Activated T-helper 17 cell treated with anti-CD3 and anti-CD28 coated beads, Interleukin-2, amount 50 U/mL, for 72 hours (primary cell): ENCODE measurements at regions not wholly inside any gene's neighbourhood (a gene's known extent, or its start where the extent isn't known, plus 50 kb on each side); places are given as distances from the start of the nearest gene placed in this dataset.

Experiments
- ATAC-seq: fragments of 150-1000 bp; cut with Tn5 transposase; replicated peaks from 2 replicates; pipeline ENCODE4 v1.10.0; 2021; ENCODE audit warnings: mild to moderate bottlenecking, moderate library complexity
- H3K27ac Mint-ChIP-seq: one replicate; pipeline ENCODE4 v1.8.0; 2022; ENCODE audit warnings: mixed read lengths
- H3K27me3 Mint-ChIP-seq: one replicate; pipeline ENCODE4 v1.8.0; 2022; ENCODE audit warnings: mixed read lengths
- H3K36me3 Mint-ChIP-seq: one replicate; pipeline ENCODE4 v1.8.0; 2022; ENCODE audit warnings: low read depth, mild to moderate bottlenecking, mixed read lengths
- H3K4me1 Mint-ChIP-seq: one replicate; pipeline ENCODE4 v1.8.0; 2022; ENCODE audit warnings: mixed read lengths
- H3K4me3 Mint-ChIP-seq: one replicate; pipeline ENCODE4 v1.8.0; 2022; ENCODE audit warnings: mild to moderate bottlenecking, mixed read lengths
- H3K9me3 Mint-ChIP-seq: one replicate; pipeline ENCODE4 v1.8.0; 2022; ENCODE audit warnings: mixed read lengths

DNA sequence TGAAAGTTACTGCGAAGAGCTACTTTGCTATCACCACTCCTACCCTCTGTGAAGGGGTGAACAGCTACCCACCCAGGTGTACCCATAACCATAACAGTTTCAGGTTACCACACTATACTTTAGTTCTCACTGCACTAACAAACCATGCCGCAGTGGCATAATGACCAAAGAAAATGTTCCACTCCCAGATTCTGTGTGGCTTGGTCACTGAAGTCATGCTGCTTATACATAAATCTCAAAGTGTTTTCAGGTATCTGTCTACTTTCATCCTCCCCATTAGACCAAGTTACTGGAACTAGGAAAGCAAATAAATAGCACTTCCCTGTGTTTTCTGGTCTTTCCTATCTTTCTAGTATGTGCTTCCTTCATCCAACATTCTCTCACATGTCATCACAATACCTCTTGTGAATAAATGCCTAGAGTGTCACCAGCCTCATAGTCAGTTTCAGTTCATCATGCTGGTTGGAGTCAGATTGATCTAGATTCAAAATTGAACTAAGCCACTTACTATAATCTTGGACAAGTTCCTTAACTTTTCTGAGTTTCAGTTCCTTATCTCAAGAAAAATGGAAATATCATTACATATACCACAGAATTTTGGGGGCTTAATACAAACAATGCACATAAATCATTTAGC lies 293.6 kb downstream of the FSIP2 start:
- Mint-ChIP-seq H3K9me3 (no peaks in the 10 kb centered on the region), H3K4me3 (no peak overlapping the region), H3K27me3 (no peaks in the 10 kb centered on the region), H3K4me1 (no peaks in the 10 kb centered on the region), H3K36me3 (no peaks in the 10 kb centered on the region), H3K27ac (no peak overlapping the region)
- no peak for ATAC-seq

DNA sequence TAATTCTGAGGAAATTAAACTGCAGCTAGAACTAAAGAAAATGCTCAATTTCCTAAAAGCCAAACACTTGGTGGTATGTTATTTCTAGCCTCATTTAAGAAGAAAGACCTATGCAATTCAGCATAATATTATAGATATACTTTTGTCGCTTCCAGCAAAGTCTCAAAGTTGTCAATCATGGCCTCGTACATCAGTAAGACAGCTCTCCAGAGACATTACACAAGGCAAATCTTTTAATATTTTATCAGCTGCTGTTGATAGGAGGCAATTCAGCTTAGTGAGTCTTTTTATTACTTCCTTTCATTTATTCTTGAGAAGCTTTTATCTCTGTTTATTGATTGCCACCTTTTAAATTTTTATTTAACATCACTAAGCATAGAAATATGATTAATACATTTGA lies 294.3 kb downstream of the FSIP2 start:
- Mint-ChIP-seq H3K4me1 (no peaks in the 10 kb centered on the region), H3K36me3 (no peaks in the 10 kb centered on the region), H3K27ac (no peak overlapping the region), H3K4me3 (no peak overlapping the region), H3K9me3 (no peaks in the 10 kb centered on the region), H3K27me3 (no peaks in the 10 kb centered on the region)
- no peak for ATAC-seq

DNA sequence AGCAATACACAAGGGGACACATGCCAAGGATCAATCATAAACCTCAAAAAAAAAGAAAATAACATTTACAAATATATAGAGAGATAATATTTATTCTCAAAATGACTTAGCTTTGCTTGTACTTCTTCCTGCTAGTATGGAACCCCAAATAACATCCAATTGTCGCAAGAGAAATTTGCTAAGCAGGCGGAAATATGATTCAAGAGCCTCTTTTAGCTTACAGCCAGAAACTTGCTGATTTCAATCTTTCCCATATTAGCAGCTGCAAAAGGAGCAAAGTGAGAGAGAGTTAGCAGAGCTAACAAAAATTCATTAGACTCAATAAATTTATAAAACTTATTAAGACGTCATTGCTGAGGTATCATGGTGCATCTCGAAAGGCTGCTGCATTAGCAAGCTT lies 294.9 kb downstream of the FSIP2 start:
- Mint-ChIP-seq H3K36me3 (no peaks in the 10 kb centered on the region), H3K4me1 (no peaks in the 10 kb centered on the region), H3K27me3 (no peaks in the 10 kb centered on the region), H3K4me3 (no peak overlapping the region), H3K9me3 (no peaks in the 10 kb centered on the region), H3K27ac (no peak overlapping the region)
- ATAC-seq = no peak

DNA sequence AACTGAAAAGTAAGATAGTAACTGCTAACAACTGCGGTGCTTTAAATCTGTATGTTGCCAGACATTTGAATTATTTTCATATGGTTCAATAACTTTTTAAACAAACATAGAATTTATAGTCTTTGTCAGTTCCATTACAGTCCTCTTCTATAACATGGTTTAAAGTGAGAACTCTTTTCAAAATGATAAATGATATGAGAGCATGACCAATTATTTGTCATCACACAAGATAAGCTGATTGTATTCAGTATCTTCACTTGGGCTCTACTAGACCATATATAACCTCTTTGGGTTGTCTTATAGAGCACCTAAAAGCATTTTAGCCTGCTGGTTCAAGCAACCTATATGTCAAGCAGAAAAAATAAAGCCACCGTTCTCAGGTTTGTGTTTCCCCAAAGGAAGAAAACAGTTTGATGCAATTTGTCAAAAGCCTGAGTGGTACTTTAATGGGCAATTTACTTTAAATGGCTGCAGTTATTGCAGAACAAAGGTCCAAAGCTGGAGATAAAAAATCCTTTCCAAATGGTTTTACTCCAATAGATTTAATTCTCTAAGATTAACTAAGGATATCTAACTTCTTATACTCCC lies 298.4 kb downstream of the FSIP2 start:
- H3K27ac Mint-ChIP-seq = no peak overlapping the region
- no peak overlapping the region for H3K4me3 Mint-ChIP-seq
- no peak for ATAC-seq
- H3K4me1 Mint-ChIP-seq = no peaks in the 10 kb centered on the region
- no peaks in the 10 kb centered on the region for H3K9me3 Mint-ChIP-seq
- no peaks in the 10 kb centered on the region for H3K27me3 Mint-ChIP-seq
- H3K36me3 Mint-ChIP-seq = no peaks in the 10 kb centered on the region

DNA sequence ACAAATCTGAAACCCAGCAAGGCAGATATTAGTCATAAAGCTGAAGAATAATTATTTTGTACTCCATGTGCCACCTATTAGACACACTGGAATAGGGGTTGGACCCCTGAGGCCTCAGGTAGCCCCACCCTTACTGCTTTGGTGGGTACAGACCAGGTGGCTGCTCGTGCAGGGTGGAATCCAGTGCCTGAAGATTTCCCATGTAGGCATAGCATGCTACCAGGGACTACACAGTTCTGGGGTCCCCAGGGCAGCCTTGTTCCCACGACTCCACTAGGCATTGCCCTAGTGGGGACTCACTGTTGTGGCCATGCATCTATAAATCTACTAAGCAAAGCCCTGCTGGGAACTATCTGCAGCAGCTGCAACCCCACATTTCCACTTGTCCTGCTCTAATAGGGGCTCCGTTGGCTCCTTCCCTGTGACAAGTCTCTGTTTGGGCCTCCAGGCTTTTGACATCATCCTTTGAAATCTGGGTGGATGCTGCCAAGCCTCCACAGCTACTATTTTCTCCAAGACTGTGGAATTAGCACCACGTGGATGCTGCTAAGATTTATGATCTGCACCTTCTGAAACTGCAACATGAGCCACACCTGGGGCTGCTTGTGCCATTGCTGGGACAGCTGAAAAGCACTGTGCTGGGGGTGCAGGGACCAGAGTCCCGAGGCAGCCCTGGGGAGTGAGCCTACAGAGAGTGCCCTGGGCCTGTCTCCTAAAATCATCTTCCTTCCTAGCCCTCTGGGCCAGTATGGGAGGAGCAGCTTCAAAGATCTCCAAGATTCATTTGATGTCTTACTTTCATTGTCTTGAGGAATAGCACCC lies 303.8 kb downstream of the FSIP2 start:
- Mint-ChIP-seq H3K36me3 (no peaks in the 10 kb centered on the region), H3K4me1 (no peaks in the 10 kb centered on the region), H3K27me3 (no peaks in the 10 kb centered on the region), H3K27ac (no peak overlapping the region), H3K4me3 (no peak overlapping the region), H3K9me3 (no peaks in the 10 kb centered on the region)
- ATAC-seq = no peak

DNA sequence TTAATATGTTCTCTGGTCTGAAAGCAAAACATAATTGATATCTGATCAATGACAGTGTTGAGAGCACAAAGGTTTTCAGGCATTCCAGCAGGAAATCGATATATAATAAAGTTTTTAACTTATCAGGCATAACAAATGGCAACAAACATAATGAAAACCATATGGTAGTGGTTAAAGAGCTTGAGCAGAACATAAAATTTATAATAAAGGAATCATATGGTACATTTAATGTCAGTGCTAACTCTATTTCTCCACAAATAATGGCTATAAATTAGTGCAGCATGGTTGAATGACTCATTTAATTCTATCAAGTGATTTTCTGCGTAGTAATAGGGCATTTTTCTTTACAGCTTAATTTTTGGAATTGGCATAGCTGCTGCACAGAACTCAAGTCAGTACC lies 306.2 kb downstream of the FSIP2 start:
- no peaks in the 10 kb centered on the region for H3K27me3 Mint-ChIP-seq
- no peaks in the 10 kb centered on the region for H3K36me3 Mint-ChIP-seq
- no peak overlapping the region for H3K4me3 Mint-ChIP-seq
- no peaks in the 10 kb centered on the region for H3K4me1 Mint-ChIP-seq
- H3K9me3 Mint-ChIP-seq = no peaks in the 10 kb centered on the region
- ATAC-seq = no peak
- no peak overlapping the region for H3K27ac Mint-ChIP-seq

DNA sequence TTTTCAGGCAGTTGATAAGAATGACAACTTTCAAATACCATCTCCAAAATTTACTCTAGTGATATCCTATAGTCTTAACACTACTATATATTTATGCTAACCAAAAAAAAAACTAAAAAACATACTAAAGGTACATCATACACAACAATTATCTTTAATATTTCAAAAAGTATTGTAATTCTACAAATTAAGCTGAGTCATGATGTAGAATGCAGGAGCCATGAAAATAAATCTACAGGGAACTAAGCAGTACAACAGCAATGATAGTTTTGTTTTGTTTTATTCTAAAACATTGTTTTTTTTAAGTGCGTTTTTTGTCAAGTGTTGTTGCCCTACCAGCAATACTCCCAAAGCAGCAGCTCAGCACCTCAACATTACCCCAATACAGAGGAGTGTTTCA lies 314.3 kb downstream of the FSIP2 start:
- Mint-ChIP-seq H3K27me3 (no peaks in the 10 kb centered on the region), H3K4me1 (no peaks in the 10 kb centered on the region), H3K9me3 (no peaks in the 10 kb centered on the region), H3K4me3 (no peak overlapping the region), H3K27ac (no peak overlapping the region), H3K36me3 (no peaks in the 10 kb centered on the region)
- no peak for ATAC-seq

DNA sequence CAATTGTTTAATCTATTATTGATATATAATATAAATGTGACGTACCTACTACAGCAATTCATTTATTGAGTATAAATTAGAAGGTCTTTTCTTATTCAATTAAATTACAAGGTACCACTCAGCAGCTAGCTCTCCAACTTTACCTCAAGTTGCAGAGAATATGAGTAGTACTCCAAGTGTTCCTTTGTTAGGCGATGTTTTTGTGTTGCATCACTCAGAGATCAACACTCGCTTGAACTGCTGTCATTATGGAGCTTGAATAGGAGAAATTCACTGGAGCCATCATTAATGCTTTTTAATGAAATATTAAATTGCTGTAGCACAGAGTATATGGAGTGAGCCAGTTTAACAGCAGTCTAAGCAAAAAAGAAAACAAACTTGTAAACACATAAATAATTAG lies 320.0 kb downstream of the FSIP2 start:
- ATAC-seq = no peak
- Mint-ChIP-seq H3K27ac (no peak overlapping the region), H3K27me3 (no peaks in the 10 kb centered on the region), H3K4me1 (no peaks in the 10 kb centered on the region), H3K4me3 (no peak overlapping the region), H3K9me3 (no peaks in the 10 kb centered on the region), H3K36me3 (no peaks in the 10 kb centered on the region)

DNA sequence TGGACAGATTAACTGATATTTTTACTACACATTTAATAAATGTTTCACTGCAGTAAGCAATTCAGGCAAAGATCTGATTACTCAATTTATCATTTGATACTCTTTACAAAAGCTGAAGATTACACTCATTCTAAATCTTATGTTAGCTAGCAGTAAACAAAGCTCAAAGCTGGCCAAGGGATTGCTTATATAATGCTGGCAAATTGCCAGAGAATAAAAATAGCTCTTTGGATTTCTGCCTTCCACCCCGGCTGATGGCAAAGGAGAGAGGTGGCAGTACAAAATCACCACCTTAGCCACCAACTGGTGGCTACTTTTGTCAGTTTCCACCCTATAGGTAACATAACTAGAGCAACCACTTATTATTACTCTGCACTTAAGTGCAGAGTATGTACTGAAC lies 320.5 kb downstream of the FSIP2 start:
- Mint-ChIP-seq H3K36me3 (no peaks in the 10 kb centered on the region), H3K4me1 (no peaks in the 10 kb centered on the region), H3K4me3 (no peak overlapping the region), H3K9me3 (no peaks in the 10 kb centered on the region), H3K27ac (no peak overlapping the region), H3K27me3 (no peaks in the 10 kb centered on the region)
- ATAC-seq = no peak

DNA sequence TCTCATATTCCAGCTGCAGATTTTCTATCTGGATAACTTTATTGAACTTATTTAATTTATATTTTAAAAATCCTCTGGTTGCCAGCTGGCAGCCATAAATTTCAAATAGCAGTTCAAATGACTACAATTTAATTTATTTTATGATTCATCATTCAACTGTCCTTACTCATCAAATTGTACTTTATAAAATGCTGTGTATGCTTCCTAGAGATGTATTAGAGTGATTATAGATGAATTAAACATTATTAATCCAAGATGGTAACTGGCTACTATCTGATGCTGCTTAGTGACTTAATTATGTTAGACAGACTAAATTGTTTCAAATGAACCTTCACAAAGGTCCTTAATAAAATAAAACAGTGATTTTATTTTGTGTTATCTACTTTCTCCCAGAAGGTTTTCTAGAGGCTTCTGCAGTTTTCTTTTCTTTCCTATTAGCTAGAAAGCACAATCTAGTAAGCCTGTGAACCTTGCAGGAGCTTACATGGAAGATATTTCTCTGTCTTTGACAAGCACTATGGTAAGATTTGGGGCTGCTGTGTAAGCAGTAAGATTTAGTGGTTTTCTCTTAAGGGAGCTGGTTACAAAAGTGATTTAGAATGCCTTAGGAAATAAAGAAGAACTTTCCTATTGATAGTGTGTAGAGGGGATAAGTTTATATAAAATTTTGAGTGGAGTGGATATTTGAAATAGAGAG lies 322.3 kb downstream of the FSIP2 start:
- H3K9me3 Mint-ChIP-seq = peaks cover 7% of the 10 kb centered on the region
- no peak overlapping the region for H3K4me3 Mint-ChIP-seq
- H3K4me1 Mint-ChIP-seq = no peaks in the 10 kb centered on the region
- H3K27me3 Mint-ChIP-seq = no peaks in the 10 kb centered on the region
- ATAC-seq = no peak
- H3K36me3 Mint-ChIP-seq = no peaks in the 10 kb centered on the region
- no peak overlapping the region for H3K27ac Mint-ChIP-seq

DNA sequence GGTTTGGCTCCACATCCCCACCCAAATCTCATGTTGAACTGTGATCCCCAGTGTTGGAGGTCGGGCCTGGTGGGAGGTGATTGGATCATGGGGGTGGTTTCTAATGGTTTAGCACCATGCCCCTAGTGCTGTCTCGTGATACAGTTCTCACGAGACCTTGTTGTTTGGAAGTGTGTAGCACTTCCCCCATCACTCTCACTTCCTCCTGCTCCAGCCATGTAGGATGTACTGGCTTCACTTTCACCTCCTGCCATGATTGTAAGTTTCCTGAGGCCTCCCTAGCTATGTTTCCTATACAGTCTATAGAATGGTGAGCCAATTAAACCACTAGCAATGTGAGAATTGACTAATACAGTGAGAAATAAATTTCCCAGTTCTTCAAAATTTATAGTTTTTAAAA lies 325.9 kb downstream of the FSIP2 start:
- H3K4me3 Mint-ChIP-seq = no peak overlapping the region
- no peak overlapping the region for H3K27ac Mint-ChIP-seq
- no peaks in the 10 kb centered on the region for H3K36me3 Mint-ChIP-seq
- H3K9me3 Mint-ChIP-seq = peaks cover 7% of the 10 kb centered on the region
- ATAC-seq = no peak
- H3K4me1 Mint-ChIP-seq = no peaks in the 10 kb centered on the region
- no peaks in the 10 kb centered on the region for H3K27me3 Mint-ChIP-seq

DNA sequence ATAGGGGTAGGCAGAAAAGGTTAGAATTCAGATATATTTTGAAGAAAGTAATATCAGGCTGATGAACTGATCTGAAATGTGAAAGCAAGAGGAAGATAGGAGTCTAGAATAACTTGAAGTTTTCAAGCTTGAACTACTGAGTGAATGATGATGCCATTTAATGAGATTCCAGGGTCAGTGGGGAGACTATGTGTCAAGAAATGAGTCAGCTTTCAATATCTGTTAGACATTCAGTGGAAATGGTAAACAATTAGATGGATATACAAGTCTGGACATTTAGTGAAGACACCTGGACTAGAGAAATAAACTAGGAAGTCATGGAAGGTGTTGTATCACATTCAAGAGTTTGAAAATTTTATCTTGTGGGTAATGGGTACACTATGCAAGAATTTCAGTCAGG lies 326.9 kb downstream of the FSIP2 start:
- Mint-ChIP-seq H3K9me3 (peaks cover 7% of the 10 kb centered on the region), H3K4me1 (no peaks in the 10 kb centered on the region), H3K27ac (no peak overlapping the region), H3K4me3 (no peak overlapping the region), H3K27me3 (no peaks in the 10 kb centered on the region), H3K36me3 (no peaks in the 10 kb centered on the region)
- no peak for ATAC-seq

DNA sequence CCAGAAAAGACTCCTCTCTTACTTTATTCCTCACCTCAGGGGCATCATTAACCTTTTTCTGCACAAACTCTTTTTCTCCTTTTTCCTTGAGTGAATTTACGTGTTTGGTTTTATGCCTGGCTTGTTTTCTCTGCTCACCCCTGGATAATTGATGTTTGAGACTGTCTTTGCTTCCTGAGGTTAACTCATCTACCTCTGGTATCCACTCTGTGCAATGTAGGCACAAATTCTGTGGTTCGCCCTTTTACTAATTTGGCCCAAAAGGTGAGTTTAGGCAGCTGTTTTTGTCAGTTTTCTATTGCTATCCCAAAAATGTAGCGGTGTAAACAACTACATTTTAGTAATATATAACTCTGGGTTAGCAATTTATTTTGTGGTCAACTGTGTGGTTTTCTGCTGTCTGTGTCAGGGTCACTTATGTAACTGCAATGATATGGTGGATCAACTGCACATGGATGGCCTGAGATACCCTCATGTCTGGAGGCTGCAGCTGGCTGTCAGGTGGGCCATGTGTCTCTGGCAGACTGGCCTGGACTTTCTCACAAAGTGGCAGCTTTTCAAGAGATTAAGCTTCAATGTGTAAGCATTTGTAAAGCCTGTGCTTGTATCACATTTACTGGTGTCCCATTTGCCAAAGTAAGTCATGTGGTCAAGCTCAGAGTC lies 329.7 kb downstream of the FSIP2 start:
- Mint-ChIP-seq H3K4me1 (no peaks in the 10 kb centered on the region), H3K4me3 (no peak overlapping the region), H3K36me3 (no peaks in the 10 kb centered on the region), H3K9me3 (peaks cover 7% of the 10 kb centered on the region), H3K27ac (no peak overlapping the region), H3K27me3 (no peaks in the 10 kb centered on the region)
- ATAC-seq = no peak

DNA sequence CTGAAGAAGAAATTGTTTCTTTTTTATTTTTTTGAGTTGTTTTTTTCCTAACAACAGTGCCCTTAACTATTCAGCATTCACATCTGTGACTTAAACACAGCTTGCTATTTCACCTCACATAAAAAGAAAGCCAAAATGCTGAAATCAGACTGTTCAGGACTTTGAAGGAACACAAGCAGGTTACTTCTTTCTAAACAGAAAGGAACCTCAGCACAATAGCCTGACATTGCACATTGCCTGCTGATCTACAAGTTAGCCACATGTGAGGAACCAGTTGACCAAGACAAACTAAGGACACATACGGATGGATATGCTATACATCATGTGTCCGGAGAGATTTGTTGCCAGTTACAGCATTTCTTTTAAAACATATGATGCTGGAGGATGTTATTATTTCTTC lies 331.1 kb downstream of the FSIP2 start:
- no peak for ATAC-seq
- Mint-ChIP-seq H3K9me3 (peaks cover 7% of the 10 kb centered on the region), H3K4me3 (no peak overlapping the region), H3K4me1 (no peaks in the 10 kb centered on the region), H3K36me3 (no peaks in the 10 kb centered on the region), H3K27ac (no peak overlapping the region), H3K27me3 (no peaks in the 10 kb centered on the region)
